ENCODE measurements at regions not wholly inside any gene's neighbourhood (a gene's known extent, or its start where the extent isn't known, plus 50 kb on each side); places are given as distances from the start of the nearest gene placed in this dataset.

DNA sequence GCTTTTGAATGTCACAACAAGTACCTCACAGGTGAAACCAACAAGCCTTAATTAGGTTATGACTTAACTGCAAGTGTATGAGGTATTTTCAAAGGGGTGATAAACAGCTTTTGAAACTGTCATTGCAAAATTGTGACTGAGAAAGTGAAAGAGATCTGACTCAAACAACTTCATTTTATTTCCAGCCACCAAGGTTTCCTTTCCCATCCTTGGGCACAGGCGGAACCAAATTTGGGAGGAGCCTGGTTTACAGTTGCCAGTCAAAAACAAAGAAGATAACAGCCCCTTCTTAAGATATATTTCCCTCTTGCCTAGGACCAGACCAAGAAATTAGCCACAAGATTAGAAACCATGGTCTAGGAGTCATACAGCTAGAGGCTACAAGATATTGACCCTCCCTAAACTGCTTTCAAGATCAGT is 417.1 kb downstream of the CSNK1G3 start:
- Histone ChIP-seq H3K4me1 (no peaks in the 10 kb centered on the region), H3K27ac (no peak overlapping the region), H3K9me3 (peaks cover 0 to 4% (median 0%) of the 10 kb centered on the region in 8 donors), H3K36me3 (no peaks in the 10 kb centered on the region), H3K27me3 (replicated peaks in 1 of 7) (no peaks in the 10 kb centered on the region), H3K4me3 (no peak overlapping the region)
- no peak for TF ChIP-seq POLR2A (IDR thresholded peaks at IDR 0.05)
- no peak for TF ChIP-seq POLR2AphosphoS5 (IDR thresholded peaks at IDR 0.05)
- TF ChIP-seq, protein P1, sequence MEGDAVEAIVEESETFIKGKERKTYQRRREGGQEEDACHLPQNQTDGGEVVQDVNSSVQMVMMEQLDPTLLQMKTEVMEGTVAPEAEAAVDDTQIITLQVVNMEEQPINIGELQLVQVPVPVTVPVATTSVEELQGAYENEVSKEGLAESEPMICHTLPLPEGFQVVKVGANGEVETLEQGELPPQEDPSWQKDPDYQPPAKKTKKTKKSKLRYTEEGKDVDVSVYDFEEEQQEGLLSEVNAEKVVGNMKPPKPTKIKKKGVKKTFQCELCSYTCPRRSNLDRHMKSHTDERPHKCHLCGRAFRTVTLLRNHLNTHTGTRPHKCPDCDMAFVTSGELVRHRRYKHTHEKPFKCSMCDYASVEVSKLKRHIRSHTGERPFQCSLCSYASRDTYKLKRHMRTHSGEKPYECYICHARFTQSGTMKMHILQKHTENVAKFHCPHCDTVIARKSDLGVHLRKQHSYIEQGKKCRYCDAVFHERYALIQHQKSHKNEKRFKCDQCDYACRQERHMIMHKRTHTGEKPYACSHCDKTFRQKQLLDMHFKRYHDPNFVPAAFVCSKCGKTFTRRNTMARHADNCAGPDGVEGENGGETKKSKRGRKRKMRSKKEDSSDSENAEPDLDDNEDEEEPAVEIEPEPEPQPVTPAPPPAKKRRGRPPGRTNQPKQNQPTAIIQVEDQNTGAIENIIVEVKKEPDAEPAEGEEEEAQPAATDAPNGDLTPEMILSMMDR (IDR thresholded peaks at IDR 0.05 in 8 of 11, conservative IDR thresholded peaks at IDR 0.05 in 3 of 11), result no peak
- intact Hi-C loops (cut with DNase I; ENCODE audit: low total_unique reads), result no loop called here
- 67 to 95% (median 78%) methylated on average over 1 of the region's 1 CpG for WGBS, 5 donors
- DNase-seq, result no peak

DNA sequence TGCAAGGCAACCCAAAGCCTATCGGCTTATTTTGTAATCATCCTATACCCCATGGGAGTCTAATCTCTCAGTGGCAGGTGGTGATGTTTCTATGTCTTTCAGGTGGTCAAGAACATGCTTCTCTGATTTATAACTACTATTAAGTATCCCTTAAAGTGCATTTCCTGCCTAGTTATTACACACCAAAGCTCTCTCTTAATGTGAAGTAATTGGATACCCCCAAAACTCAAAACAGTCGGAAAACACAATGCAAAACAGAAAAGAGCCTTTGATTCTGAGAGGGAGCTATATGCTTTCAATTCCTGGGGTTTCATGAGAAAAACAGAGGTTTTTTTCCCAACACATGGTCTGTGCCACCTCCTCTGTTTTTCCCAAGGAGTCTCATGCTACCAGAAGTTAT is 416.4 kb downstream of the CSNK1G3 start:
- TF ChIP-seq, protein P1 (IDR thresholded peaks at IDR 0.05 in 8 of 11, conservative IDR thresholded peaks at IDR 0.05 in 3 of 11), result no peak
- no peak for TF ChIP-seq POLR2A (IDR thresholded peaks at IDR 0.05)
- no peak for TF ChIP-seq POLR2AphosphoS5 (IDR thresholded peaks at IDR 0.05)
- H3K9me3 ChIP-seq, result peaks cover 0 to 4% (median 0%) of the 10 kb centered on the region in 8 donors
- intact Hi-C loops (cut with DNase I; ENCODE audit: low total_unique reads), result no loop called here
- no peak overlapping the region for H3K4me3 ChIP-seq
- H3K4me1 ChIP-seq, result no peaks in the 10 kb centered on the region
- no peaks in the 10 kb centered on the region for H3K27me3 ChIP-seq (replicated peaks in 1 of 7)
- no peak for DNase-seq
- no peak overlapping the region for H3K27ac ChIP-seq
- 91 to 97% (median 92%) methylated on average over 2 of the region's 2 CpGs for WGBS, 5 donors
- no peaks in the 10 kb centered on the region for H3K36me3 ChIP-seq

DNA sequence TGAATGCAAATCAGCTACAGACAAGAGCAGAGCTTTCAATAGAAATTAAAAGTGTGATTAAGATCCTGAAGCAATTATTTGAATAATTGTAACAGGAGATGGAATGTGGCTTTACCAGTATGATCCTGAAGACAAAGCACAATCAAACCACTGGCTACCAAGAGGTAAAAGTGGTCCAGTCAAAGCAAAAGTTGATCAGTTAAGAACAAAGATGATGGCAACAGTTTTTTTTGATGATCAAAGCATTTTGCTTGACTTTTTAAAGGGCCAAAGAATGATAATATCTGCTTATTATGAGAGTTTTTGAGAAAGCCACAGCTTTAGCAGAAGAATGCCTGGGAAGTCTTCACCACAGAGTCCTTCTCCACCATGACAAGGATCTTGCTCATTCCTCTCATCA is 409.2 kb downstream of the CSNK1G3 start:
- Histone ChIP-seq H3K4me3 (no peak overlapping the region), H3K36me3 (no peaks in the 10 kb centered on the region), H3K9me3 (peaks cover 0 to 15% (median 5%) of the 10 kb centered on the region in 8 donors), H3K4me1 (no peaks in the 10 kb centered on the region), H3K27ac (no peak overlapping the region), H3K27me3 (replicated peaks in 1 of 7) (no peaks in the 10 kb centered on the region)
- TF ChIP-seq POLR2AphosphoS5 (IDR thresholded peaks at IDR 0.05) (no peak), POLR2A (IDR thresholded peaks at IDR 0.05) (no peak)
- TF ChIP-seq, protein P1 (IDR thresholded peaks at IDR 0.05 in 8 of 11, conservative IDR thresholded peaks at IDR 0.05 in 3 of 11), result no peak
- no peak for DNase-seq
- intact Hi-C loops (cut with DNase I; ENCODE audit: low total_unique reads), result no loop called here

DNA sequence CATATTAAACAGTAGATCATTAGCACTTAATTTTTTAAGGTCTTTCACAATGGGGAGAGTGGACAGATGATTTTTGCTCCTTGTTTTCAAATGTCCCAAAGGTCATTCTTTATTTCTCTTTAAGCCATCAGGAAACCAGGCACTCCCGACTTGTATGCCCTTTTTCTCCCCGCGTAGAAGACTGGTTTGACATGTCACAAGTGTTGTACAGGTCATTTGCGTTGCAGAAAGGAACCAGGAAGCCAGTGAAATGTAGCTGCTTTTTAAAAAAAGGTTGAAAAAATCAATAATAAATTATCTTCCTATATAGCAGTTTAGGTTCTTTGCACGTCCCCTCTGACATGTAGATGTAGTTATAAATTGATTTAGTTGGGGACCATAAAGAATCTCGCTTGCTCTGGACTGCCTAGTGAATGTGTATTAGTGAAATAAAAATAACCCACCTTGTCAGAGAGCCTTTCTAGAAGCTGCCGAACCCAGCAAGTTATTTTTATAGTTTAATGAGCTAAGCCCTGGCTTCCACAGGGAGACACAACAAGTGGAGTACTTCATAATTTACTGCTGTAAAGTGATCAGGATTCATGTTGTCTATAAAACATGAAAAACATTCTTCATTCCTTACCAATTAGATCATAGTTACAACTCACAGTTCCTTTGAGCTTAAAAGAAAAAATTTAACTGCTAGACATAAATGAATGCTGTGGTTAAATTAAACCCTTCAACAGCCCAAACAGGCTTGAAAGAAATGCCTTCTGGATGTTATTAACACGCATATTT is 404.6 kb downstream of the CSNK1G3 start:
- intact Hi-C loops (cut with DNase I; ENCODE audit: low total_unique reads), result no loop called here
- DNase-seq, result no peak
- no peak overlapping the region for H3K4me3 ChIP-seq
- H3K4me1 ChIP-seq, result no peaks in the 10 kb centered on the region
- H3K27ac ChIP-seq, result no peak overlapping the region
- peaks cover 0 to 35% (median 27%) of the 10 kb centered on the region in 8 donors for H3K9me3 ChIP-seq
- H3K27me3 ChIP-seq (replicated peaks in 1 of 7), result no peaks in the 10 kb centered on the region
- TF ChIP-seq POLR2AphosphoS5 (IDR thresholded peaks at IDR 0.05) (no peak), POLR2A (IDR thresholded peaks at IDR 0.05) (no peak)
- TF ChIP-seq, protein P1 (IDR thresholded peaks at IDR 0.05 in 8 of 11, conservative IDR thresholded peaks at IDR 0.05 in 3 of 11), result no peak
- no peaks in the 10 kb centered on the region for H3K36me3 ChIP-seq
- 64 to 76% (median 72%) methylated on average over 8 of the region's 8 CpGs for WGBS, 5 donors

Data from spleen (tissue), 11 donors.